Glutamatergic neuron (in vitro differentiated cells): ENCODE measurements at regions not wholly inside any gene's neighbourhood (a gene's known extent, or its start where the extent isn't known, plus 50 kb on each side); places are given as distances from the start of the nearest gene placed in this dataset.
"Not testable (repeated sequence)": the region's sequence is repeated elsewhere in the genome, so short reads cannot be mapped to it uniquely, and the experiment has no call there.

ENCODE experiments used
- DNase-seq: peaks from one replicate; pipeline ENCODE4 v3.0.0; 2022
- H3K27ac Mint-ChIP-seq: one replicate; pipeline ENCODE4 v1.8.0; 2020; ENCODE audit warnings: mild to moderate bottlenecking, mixed read lengths, inconsistent platforms; ENCODE audit not compliant: unreplicated experiment
- H3K27me3 Mint-ChIP-seq: one replicate; pipeline ENCODE4 v1.8.0; 2020; ENCODE audit warnings: mild to moderate bottlenecking, moderate library complexity, mixed read lengths, inconsistent platforms; ENCODE audit not compliant: unreplicated experiment
- H3K36me3 Mint-ChIP-seq: one replicate; pipeline ENCODE4 v1.8.0; 2020; ENCODE audit warnings: mild to moderate bottlenecking, mixed read lengths, inconsistent platforms; ENCODE audit not compliant: unreplicated experiment
- H3K4me1 Mint-ChIP-seq: one replicate; pipeline ENCODE4 v1.8.0; 2020; ENCODE audit warnings: mild to moderate bottlenecking, low read depth, mixed read lengths, inconsistent platforms; ENCODE audit not compliant: unreplicated experiment
- H3K4me3 Mint-ChIP-seq: one replicate; pipeline ENCODE4 v1.8.0; 2020; ENCODE audit warnings: mild to moderate bottlenecking, mixed read lengths, inconsistent platforms; ENCODE audit not compliant: unreplicated experiment
- H3K9me3 Mint-ChIP-seq: one replicate; pipeline ENCODE4 v1.8.0; 2020; ENCODE audit warnings: mild to moderate bottlenecking, moderate library complexity, mixed read lengths, inconsistent platforms; ENCODE audit not compliant: unreplicated experiment
- TF ChIP-seq, protein P1 (sequence below): fragments of 200-600 bp; sonication (generic); IDR thresholded peaks from one replicate; pipeline ENCODE4 v1.5.0; 2021; ENCODE audit not compliant: partially characterized antibody, unreplicated experiment

- TF ChIP-seq, protein P1, sequence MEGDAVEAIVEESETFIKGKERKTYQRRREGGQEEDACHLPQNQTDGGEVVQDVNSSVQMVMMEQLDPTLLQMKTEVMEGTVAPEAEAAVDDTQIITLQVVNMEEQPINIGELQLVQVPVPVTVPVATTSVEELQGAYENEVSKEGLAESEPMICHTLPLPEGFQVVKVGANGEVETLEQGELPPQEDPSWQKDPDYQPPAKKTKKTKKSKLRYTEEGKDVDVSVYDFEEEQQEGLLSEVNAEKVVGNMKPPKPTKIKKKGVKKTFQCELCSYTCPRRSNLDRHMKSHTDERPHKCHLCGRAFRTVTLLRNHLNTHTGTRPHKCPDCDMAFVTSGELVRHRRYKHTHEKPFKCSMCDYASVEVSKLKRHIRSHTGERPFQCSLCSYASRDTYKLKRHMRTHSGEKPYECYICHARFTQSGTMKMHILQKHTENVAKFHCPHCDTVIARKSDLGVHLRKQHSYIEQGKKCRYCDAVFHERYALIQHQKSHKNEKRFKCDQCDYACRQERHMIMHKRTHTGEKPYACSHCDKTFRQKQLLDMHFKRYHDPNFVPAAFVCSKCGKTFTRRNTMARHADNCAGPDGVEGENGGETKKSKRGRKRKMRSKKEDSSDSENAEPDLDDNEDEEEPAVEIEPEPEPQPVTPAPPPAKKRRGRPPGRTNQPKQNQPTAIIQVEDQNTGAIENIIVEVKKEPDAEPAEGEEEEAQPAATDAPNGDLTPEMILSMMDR: no peak
- Mint-ChIP-seq H3K9me3 (no peaks in the 10 kb centered on the region), H3K27ac (no peak overlapping the region), H3K36me3 (peaks cover 4% of the 10 kb centered on the region), H3K27me3 (peaks cover 3% of the 10 kb centered on the region), H3K4me3 (no peak overlapping the region), H3K4me1 (no peaks in the 10 kb centered on the region)
- DNase-seq: no peak
Measured at GRCh38 chr13:52916486-52916990, 68.1 kb upstream of the PCDH8 start.

GRCh38 chr13:52911340-52911739 lies 62.9 kb upstream of the PCDH8 start:
- H3K27ac Mint-ChIP-seq: no peak overlapping the region
- TF ChIP-seq, protein P1: no peak
- no peaks in the 10 kb centered on the region for H3K9me3 Mint-ChIP-seq
- H3K36me3 Mint-ChIP-seq: peaks cover 4% of the 10 kb centered on the region
- H3K27me3 Mint-ChIP-seq: no peaks in the 10 kb centered on the region
- peaks cover 16% of the 10 kb centered on the region for H3K4me1 Mint-ChIP-seq
- no peak overlapping the region for H3K4me3 Mint-ChIP-seq
- no peak for DNase-seq

GRCh38 chr13:52910318-52910717 lies 61.9 kb upstream of the PCDH8 start:
- not testable (repeated sequence) for DNase-seq, H3K9me3 Mint-ChIP-seq, H3K27me3 Mint-ChIP-seq, H3K4me3 Mint-ChIP-seq, H3K36me3 Mint-ChIP-seq, H3K27ac Mint-ChIP-seq
- peaks cover 26% of the 10 kb centered on the region for H3K4me1 Mint-ChIP-seq

DNA sequence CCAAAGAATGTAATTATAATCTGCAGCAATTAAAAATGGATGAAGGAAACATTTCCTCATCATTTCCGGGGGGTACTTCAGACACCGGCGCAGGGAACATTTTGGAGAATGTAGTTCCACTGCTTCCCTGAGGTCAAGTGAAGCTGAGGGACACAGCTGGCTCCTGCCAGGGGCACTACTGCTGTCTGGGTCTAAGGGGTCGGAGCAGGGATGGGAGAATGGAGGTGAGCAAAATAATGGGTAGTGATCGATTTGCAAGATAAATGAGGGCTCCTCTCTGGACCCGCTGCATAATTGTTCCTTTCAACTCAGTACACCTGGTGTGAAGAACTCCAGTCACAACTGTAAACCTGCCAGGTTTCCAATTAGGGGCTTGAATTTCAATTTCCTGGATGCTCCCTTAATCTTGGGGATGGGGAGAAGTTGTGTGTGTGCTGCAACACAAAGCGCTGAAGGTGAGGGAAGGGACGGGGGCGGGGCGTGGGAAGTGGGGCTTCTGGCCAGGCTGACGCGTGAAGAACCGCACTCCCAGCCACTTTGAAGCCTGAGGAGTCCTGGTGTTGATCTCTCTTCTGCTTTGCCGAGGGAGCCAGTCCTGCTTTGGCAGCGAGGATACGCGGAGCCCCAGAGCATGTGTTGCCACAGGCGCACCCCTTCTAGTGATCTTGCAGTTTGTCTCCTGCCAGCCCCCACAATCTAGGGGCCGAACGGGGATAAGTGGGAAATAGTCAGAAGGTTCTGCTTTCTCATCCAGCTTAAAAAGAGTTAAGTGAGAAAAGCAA lies 57.9 kb upstream of the PCDH8 start:
- peak overlapping the region; percentile 35 for H3K27ac Mint-ChIP-seq
- H3K4me3 Mint-ChIP-seq: peak overlapping the region; percentile 37
- TF ChIP-seq, protein P1: no peak
- DNase-seq: no peak
- H3K9me3 Mint-ChIP-seq: peaks cover 6% of the 10 kb centered on the region
- no peaks in the 10 kb centered on the region for H3K36me3 Mint-ChIP-seq
- H3K27me3 Mint-ChIP-seq: no peaks in the 10 kb centered on the region
- H3K4me1 Mint-ChIP-seq: peaks cover 51% of the 10 kb centered on the region

GRCh38 chr13:52905701-52906100 lies 57.3 kb upstream of the PCDH8 start:
- Mint-ChIP-seq H3K27me3 (no peaks in the 10 kb centered on the region), H3K36me3 (no peaks in the 10 kb centered on the region), H3K27ac (peak overlapping the region; percentile 3), H3K4me1 (peaks cover 51% of the 10 kb centered on the region), H3K9me3 (peaks cover 6% of the 10 kb centered on the region), H3K4me3 (peak overlapping the region; percentile 15)
- DNase-seq: no peak
- TF ChIP-seq, protein P1: no peak
